CD8-positive, alpha-beta memory T cell (primary cell): ENCODE measurements at regions not wholly inside any gene's neighbourhood (a gene's known extent, or its start where the extent isn't known, plus 50 kb on each side); places are given as distances from the start of the nearest gene placed in this dataset.

Experiments used
- CTCF ChIA-PET: fragments of 350-600 bp; sonication (Branson Sonifier 250); formaldehyde crosslinking; loops from one replicate; lab custom pipeline; 2021; ENCODE audit warnings: antibody characterized with exemption; lab: Charles Lee
- POLR2A ChIA-PET: fragments of 350-600 bp; sonication (Branson Sonifier 250); formaldehyde crosslinking; loops from one replicate; lab custom pipeline; 2021; ENCODE audit warnings: antibody characterized with exemption; lab: Charles Lee
- DNase-seq, 5 donors: peaks; one replicate each; pipeline versions ENCODE4 v3.0.0 to v3.0.0-alpha.2; 2020 to 2022; ENCODE audit warnings: mixed read lengths in 1 of 5
- H3K27ac ChIP-seq: one replicate; pipeline ENCODE4 v1.7.0; 2013; ENCODE audit warnings: low read depth, mild to moderate bottlenecking, low read length, moderate library complexity
- H3K27me3 ChIP-seq: 2 replicates; pipeline ENCODE4 v1.7.0; 2013; ENCODE audit warnings: low read length, mild to moderate bottlenecking; ENCODE audit not compliant: insufficient read depth, poor library complexity, severe bottlenecking
- H3K36me3 ChIP-seq: 2 replicates; pipeline ENCODE4 v1.7.0; 2013; ENCODE audit warnings: mild to moderate bottlenecking, low read length, moderate library complexity; ENCODE audit not compliant: insufficient read depth
- H3K4me1 ChIP-seq: 2 replicates; pipeline ENCODE4 v1.7.0; 2013; ENCODE audit warnings: mild to moderate bottlenecking, low read length, moderate library complexity; ENCODE audit not compliant: insufficient read depth
- H3K4me3 ChIP-seq: 2 replicates; pipeline ENCODE4 v1.7.0; 2013; ENCODE audit warnings: mild to moderate bottlenecking, low read length
- H3K9me3 ChIP-seq: 2 replicates; pipeline ENCODE4 v1.7.0; 2013; ENCODE audit warnings: mild to moderate bottlenecking, low read length
- H3K27ac Mint-ChIP-seq, 8 donors: one replicate each; pipeline ENCODE4 v1.8.0; 2020 to 2021; ENCODE audit warnings: mixed read lengths in 8 of 8, mild to moderate bottlenecking in 6 of 8, inconsistent platforms in 3 of 8, moderate library complexity in 3 of 8
- H3K27me3 Mint-ChIP-seq, 2 donors: one replicate each; pipeline ENCODE4 v1.8.0; 2020 to 2021; ENCODE audit warnings: mixed read lengths in 2 of 2, mild to moderate bottlenecking in 1 of 2, moderate library complexity in 1 of 2
- H3K36me3 Mint-ChIP-seq, 3 donors: one replicate each; pipeline ENCODE4 v1.8.0; 2020 to 2021; ENCODE audit warnings: mixed read lengths in 3 of 3, inconsistent platforms in 1 of 3, mild to moderate bottlenecking in 1 of 3
- H3K4me1 Mint-ChIP-seq, 3 donors: one replicate each; pipeline ENCODE4 v1.8.0; 2020 to 2021; ENCODE audit warnings: mixed read lengths in 3 of 3, inconsistent platforms in 1 of 3, mild to moderate bottlenecking in 1 of 3
- H3K4me3 Mint-ChIP-seq, 7 donors: one replicate each; pipeline ENCODE4 v1.8.0; 2020 to 2021; ENCODE audit warnings: mixed read lengths in 7 of 7, mild to moderate bottlenecking in 6 of 7, moderate library complexity in 4 of 7, inconsistent platforms in 2 of 7
- H3K9me3 Mint-ChIP-seq, 5 donors: one replicate each; pipeline ENCODE4 v1.8.0; 2020 to 2022; ENCODE audit warnings: mixed read lengths in 5 of 5, mild to moderate bottlenecking in 3 of 5, moderate library complexity in 2 of 5, inconsistent platforms in 1 of 5

DNA sequence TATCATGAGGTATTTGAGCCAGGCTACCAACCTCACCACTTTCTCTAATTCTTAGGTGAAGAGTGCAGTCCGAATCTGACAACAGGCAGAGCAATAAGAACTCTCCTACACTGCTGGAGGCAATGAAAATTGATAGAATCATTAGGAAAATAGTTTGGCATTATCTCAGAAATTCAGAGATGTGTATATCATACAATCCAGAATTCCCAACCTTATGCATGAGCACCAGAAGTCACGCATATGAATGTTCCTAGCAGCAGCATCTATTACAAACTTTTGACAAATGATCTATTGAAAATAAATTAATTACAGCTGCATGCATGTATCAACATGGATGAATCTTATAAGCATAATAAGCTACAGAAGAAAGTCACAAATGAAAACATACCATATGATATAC, 176.9 kb upstream of the CAMK1G start:
- Mint-ChIP-seq H3K36me3 (no peaks in the 10 kb centered on the region), H3K4me3 (no peak overlapping the region), H3K9me3 (no peaks in the 10 kb centered on the region), H3K27ac (no peak overlapping the region), H3K27me3 (peaks cover 5 to 16% of the 10 kb centered on the region in 2 donors), H3K4me1 (no peaks in the 10 kb centered on the region)
- Histone ChIP-seq H3K9me3 (no peaks in the 10 kb centered on the region), H3K4me3 (no peak overlapping the region), H3K27me3 (no peaks in the 10 kb centered on the region), H3K27ac (no peak overlapping the region), H3K4me1 (no peaks in the 10 kb centered on the region), H3K36me3 (no peaks in the 10 kb centered on the region)
- no peak for DNase-seq
- ChIA-PET POLR2A (no interaction called here), CTCF (no interaction called here)

GRCh38 chr1:209409780-209410179, 173.7 kb upstream of the CAMK1G start:
- no peak overlapping the region for H3K4me3 ChIP-seq
- CTCF ChIA-PET, result no interaction called here
- POLR2A ChIA-PET, result no interaction called here

GRCh38 chr1:209411491-209411929, 172.0 kb upstream of the CAMK1G start:
- H3K27me3 ChIP-seq, result no peaks in the 10 kb centered on the region
- CTCF ChIA-PET, result no interaction called here
- Mint-ChIP-seq H3K4me3 (no peak overlapping the region), H3K27me3 (peaks cover 7 to 38% of the 10 kb centered on the region in 2 donors), H3K27ac (no peak overlapping the region), H3K36me3 (no peaks in the 10 kb centered on the region), H3K4me1 (no peaks in the 10 kb centered on the region), H3K9me3 (no peaks in the 10 kb centered on the region)
- POLR2A ChIA-PET, result no interaction called here
- no peaks in the 10 kb centered on the region for H3K9me3 ChIP-seq
- no peaks in the 10 kb centered on the region for H3K4me1 ChIP-seq
- no peak for DNase-seq
- H3K36me3 ChIP-seq, result no peaks in the 10 kb centered on the region
- no peak overlapping the region for H3K4me3 ChIP-seq
- no peak overlapping the region for H3K27ac ChIP-seq

More at GRCh38 chr1:209409780-209410179, 173.7 kb upstream of the CAMK1G start:
- Mint-ChIP-seq H3K27ac (no peak overlapping the region), H3K27me3 (peaks cover 9 to 33% of the 10 kb centered on the region in 2 donors), H3K4me3 (no peak overlapping the region), H3K9me3 (no peaks in the 10 kb centered on the region), H3K4me1 (no peaks in the 10 kb centered on the region), H3K36me3 (no peaks in the 10 kb centered on the region)
- Histone ChIP-seq H3K36me3 (no peaks in the 10 kb centered on the region), H3K27me3 (no peaks in the 10 kb centered on the region), H3K9me3 (no peaks in the 10 kb centered on the region), H3K4me1 (no peaks in the 10 kb centered on the region), H3K27ac (no peak overlapping the region)
- no peak for DNase-seq

DNA sequence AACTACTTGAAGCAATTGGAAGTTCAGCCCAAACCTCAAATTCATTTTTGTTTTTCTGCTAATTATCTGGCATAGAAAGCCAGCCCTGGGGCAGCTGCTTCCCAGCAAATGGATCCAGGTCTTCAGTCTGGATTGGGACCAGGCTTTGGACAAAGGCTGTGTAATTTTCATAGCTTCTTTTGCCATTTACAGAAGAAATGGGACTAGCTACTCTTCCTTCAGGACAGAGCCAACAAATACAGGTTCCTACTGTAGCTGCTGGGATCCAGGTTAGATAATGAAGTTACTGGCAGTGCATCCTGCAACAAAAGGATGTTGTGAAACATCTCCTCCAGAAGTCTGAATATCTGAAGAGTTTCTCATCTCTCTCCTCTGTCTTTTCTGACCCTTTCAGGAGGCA, 171.5 kb upstream of the CAMK1G start:
- no peaks in the 10 kb centered on the region for H3K9me3 ChIP-seq
- Mint-ChIP-seq H3K27me3 (peaks cover 6 to 38% of the 10 kb centered on the region in 2 donors), H3K27ac (no peak overlapping the region), H3K9me3 (no peaks in the 10 kb centered on the region), H3K4me3 (no peak overlapping the region), H3K36me3 (no peaks in the 10 kb centered on the region), H3K4me1 (no peaks in the 10 kb centered on the region)
- H3K4me1 ChIP-seq, result no peaks in the 10 kb centered on the region
- no peak overlapping the region for H3K27ac ChIP-seq
- POLR2A ChIA-PET, result no interaction called here
- no peaks in the 10 kb centered on the region for H3K36me3 ChIP-seq
- CTCF ChIA-PET, result no interaction called here
- H3K27me3 ChIP-seq, result no peaks in the 10 kb centered on the region
- no peak overlapping the region for H3K4me3 ChIP-seq
- no peak for DNase-seq

DNA sequence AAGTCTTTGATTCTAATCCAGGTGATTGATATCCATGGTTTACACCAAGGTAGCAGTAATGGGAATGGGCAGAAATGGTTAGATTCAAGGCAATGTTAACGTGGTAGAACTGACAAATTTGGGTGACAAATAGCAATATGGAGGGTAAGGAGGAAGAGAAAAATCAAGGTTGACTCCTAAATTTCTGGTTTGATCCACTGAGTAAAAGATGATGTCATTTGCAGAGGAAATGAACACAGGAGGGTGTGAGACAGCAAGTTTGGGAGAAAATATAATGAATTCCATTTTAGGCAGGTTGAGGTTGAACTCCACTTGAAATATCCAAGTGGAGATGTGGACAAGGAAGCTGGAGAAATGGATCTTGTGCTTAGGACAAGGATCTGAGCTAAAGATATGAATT, 170.9 kb upstream of the CAMK1G start:
- Mint-ChIP-seq H3K27ac (no peak overlapping the region), H3K4me1 (no peaks in the 10 kb centered on the region), H3K36me3 (no peaks in the 10 kb centered on the region), H3K4me3 (no peak overlapping the region), H3K9me3 (no peaks in the 10 kb centered on the region), H3K27me3 (peaks cover 6 to 36% of the 10 kb centered on the region in 2 donors)
- no peak overlapping the region for H3K4me3 ChIP-seq
- no peaks in the 10 kb centered on the region for H3K4me1 ChIP-seq
- no peaks in the 10 kb centered on the region for H3K27me3 ChIP-seq
- CTCF ChIA-PET, result no interaction called here
- no peak overlapping the region for H3K27ac ChIP-seq
- no peaks in the 10 kb centered on the region for H3K36me3 ChIP-seq
- DNase-seq, result no peak
- POLR2A ChIA-PET, result no interaction called here
- no peaks in the 10 kb centered on the region for H3K9me3 ChIP-seq

- POLR2A ChIA-PET, result no interaction called here
- CTCF ChIA-PET, result no interaction called here
- H3K4me1 Mint-ChIP-seq, result no peaks in the 10 kb centered on the region
- no peak overlapping the region for H3K4me3 Mint-ChIP-seq
- H3K36me3 ChIP-seq, result no peaks in the 10 kb centered on the region
- no peaks in the 10 kb centered on the region for H3K9me3 Mint-ChIP-seq
- no peaks in the 10 kb centered on the region for H3K9me3 ChIP-seq
- H3K27ac ChIP-seq, result no peak overlapping the region
- DNase-seq, result no peak
- no peak overlapping the region for H3K4me3 ChIP-seq
- no peak overlapping the region for H3K27ac Mint-ChIP-seq
- H3K27me3 Mint-ChIP-seq, result peaks cover 6 to 31% of the 10 kb centered on the region in 2 donors
- H3K4me1 ChIP-seq, result no peaks in the 10 kb centered on the region
- no peaks in the 10 kb centered on the region for H3K36me3 Mint-ChIP-seq
- no peaks in the 10 kb centered on the region for H3K27me3 ChIP-seq
Measured at GRCh38 chr1:209413062-209413461, 170.5 kb upstream of the CAMK1G start.

DNA sequence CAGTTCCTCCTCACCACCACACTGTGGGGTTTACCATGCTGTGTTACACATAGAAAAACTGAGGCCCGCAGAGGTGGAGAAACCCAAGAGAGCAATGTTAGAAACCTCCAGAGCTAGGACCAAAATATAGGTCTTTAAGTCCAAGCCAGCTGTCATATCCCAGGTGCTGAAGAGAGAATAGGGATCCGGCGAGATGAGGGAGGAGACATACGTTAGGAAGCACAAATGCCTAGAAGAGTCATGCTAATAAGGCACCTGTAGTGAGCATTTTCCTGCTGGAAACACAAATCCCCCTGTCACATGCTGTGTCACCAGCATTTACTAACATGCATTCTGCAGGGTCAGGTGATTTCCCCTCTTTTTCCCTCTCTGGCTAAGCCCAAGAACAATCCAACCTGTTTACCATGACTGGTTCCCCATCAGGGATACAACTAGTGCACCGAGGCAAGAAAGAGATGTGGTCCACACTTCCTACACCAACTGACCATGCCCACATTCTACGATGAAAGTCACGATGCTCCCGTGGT, 168.6 kb upstream of the CAMK1G start:
- H3K4me3 Mint-ChIP-seq, result no peak overlapping the region
- CTCF ChIA-PET, result no interaction called here
- H3K36me3 Mint-ChIP-seq, result no peaks in the 10 kb centered on the region
- no peaks in the 10 kb centered on the region for H3K9me3 ChIP-seq
- peaks cover 6 to 25% of the 10 kb centered on the region in 2 donors for H3K27me3 Mint-ChIP-seq
- H3K4me1 Mint-ChIP-seq, result no peaks in the 10 kb centered on the region
- POLR2A ChIA-PET, result no interaction called here
- DNase-seq, result no peak
- H3K4me3 ChIP-seq, result no peak overlapping the region
- no peaks in the 10 kb centered on the region for H3K36me3 ChIP-seq
- no peaks in the 10 kb centered on the region for H3K4me1 ChIP-seq
- no peak overlapping the region for H3K27ac ChIP-seq
- H3K27ac Mint-ChIP-seq, result no peak overlapping the region
- no peaks in the 10 kb centered on the region for H3K27me3 ChIP-seq
- no peaks in the 10 kb centered on the region for H3K9me3 Mint-ChIP-seq

DNA sequence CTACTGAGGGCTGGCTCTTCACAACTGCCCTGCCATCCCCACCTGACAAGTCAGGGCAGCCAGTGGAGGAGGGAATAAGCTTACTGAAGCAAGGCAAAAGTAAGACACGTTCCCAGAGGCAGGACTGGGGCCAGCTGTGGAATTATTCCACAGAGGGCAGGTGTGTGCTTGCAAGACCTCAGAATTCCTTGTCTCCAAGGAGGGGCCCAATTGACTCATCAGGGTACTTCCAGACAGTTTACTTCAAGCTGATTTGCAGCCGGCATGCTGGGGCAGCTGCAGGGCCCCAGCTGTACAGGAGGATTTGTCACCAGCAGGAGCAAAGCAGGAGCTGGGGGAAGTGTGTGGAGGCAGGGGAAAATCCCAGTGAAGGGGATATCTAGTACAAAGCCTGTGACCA, 167.5 kb upstream of the CAMK1G start:
- no peak for DNase-seq
- Mint-ChIP-seq H3K4me1 (no peaks in the 10 kb centered on the region), H3K9me3 (no peaks in the 10 kb centered on the region), H3K4me3 (no peak overlapping the region), H3K27me3 (peaks cover 4 to 30% of the 10 kb centered on the region in 2 donors), H3K36me3 (no peaks in the 10 kb centered on the region), H3K27ac (no peak overlapping the region)
- Histone ChIP-seq H3K4me1 (no peaks in the 10 kb centered on the region), H3K27ac (no peak overlapping the region), H3K27me3 (no peaks in the 10 kb centered on the region), H3K4me3 (no peak overlapping the region), H3K36me3 (no peaks in the 10 kb centered on the region), H3K9me3 (no peaks in the 10 kb centered on the region)
- ChIA-PET CTCF (no interaction called here), POLR2A (no interaction called here)

- Histone ChIP-seq H3K36me3 (no peaks in the 10 kb centered on the region), H3K4me3 (no peak overlapping the region), H3K4me1 (no peaks in the 10 kb centered on the region), H3K9me3 (no peaks in the 10 kb centered on the region), H3K27ac (no peak overlapping the region), H3K27me3 (no peaks in the 10 kb centered on the region)
- no peak overlapping the region for H3K27ac Mint-ChIP-seq
- no peak overlapping the region for H3K4me3 Mint-ChIP-seq
- DNase-seq, result no peak
- H3K4me1 Mint-ChIP-seq, result no peaks in the 10 kb centered on the region
- peaks cover 4 to 27% of the 10 kb centered on the region in 2 donors for H3K27me3 Mint-ChIP-seq
- no peaks in the 10 kb centered on the region for H3K9me3 Mint-ChIP-seq
- POLR2A ChIA-PET, result no interaction called here
- CTCF ChIA-PET, result no interaction called here
- no peaks in the 10 kb centered on the region for H3K36me3 Mint-ChIP-seq
Measured at GRCh38 chr1:209416716-209417115, 166.8 kb upstream of the CAMK1G start.
